GM18870 (cell line): ENCODE measurements at regions not wholly inside any gene's neighbourhood (a gene's known extent, or its start where the extent isn't known, plus 50 kb on each side); places are given as distances from the start of the nearest gene placed in this dataset.
A peak's percentile ranks its signal among the peaks of the same experiment; 100 is the strongest.

Experiments
- ATAC-seq: cut with Tn5 transposase; IDR thresholded peaks from one replicate; pipeline ENCODE4 v1.9.1; 2021; ENCODE audit warnings: moderate library complexity; ENCODE audit not compliant: unreplicated experiment

GRCh38 chr5:115378754-115379153 is 82.3 kb upstream of the CCDC112 start:
- no peak for ATAC-seq

GRCh38 chr5:115377468-115378217 is 81.2 kb upstream of the CCDC112 start:
- ATAC-seq, result peak; percentile 74

- ATAC-seq, result no peak
Observed at GRCh38 chr5:115375893-115376292, 79.4 kb upstream of the CCDC112 start.

- no peak for ATAC-seq
Observed at GRCh38 chr5:115374057-115374775, 77.8 kb upstream of the CCDC112 start.

GRCh38 chr5:115372146-115372545 is 75.7 kb upstream of the CCDC112 start:
- no peak for ATAC-seq

DNA sequence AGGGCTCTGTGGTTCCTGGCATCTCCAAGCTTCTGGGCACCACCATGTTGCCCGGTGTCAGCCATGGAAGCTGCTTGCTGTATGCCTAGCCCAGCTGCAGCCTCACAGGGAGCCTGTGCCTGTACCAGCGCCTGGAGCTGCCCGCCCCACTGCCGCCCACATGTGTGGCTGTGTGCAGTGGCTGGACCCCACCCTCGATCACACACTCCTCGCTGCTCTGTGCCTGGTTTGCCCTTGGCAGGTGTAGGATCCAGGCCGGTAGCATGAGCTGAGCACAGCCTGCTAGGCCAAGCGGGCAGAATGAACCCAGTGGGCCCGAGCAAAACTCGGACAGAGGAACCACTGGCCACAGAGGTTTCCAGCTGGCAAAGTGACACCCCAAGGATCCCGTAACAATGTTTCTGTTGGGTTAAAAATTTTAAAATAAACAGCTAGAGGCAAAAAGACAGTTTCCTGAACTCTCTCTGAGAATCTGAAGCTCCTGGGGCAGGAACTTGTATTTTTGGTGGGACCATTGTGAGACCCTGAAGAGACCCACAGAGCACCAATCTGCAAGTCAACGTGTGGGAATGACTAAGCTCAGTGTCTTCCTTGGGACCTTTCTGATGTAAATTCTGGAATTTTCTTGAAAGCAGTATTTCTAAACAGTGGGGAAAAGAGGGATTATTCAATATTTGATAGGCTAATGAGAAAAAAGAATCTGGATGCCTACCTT is 73.1 kb upstream of the CCDC112 start:
- ATAC-seq, result no peak

DNA sequence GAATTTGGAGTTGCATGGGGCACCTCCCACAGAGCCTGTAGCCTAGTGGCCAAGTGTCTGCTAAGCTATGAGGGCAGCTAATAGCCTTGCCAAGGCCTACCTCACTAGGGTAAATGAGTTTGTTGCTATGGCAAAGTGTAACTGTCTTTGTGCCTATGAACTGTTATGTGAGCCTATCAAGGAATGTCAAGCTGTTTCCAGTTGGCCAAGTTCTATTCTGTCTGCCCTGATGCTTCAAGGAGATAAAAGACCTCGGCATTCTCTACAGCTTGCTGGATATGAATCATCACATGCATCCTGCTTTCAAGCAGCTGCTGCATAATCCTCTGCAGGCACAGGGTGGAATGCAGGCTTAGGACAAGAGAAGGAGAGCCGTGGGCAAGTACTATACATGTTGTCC is 69.8 kb upstream of the CCDC112 start:
- no peak for ATAC-seq

DNA sequence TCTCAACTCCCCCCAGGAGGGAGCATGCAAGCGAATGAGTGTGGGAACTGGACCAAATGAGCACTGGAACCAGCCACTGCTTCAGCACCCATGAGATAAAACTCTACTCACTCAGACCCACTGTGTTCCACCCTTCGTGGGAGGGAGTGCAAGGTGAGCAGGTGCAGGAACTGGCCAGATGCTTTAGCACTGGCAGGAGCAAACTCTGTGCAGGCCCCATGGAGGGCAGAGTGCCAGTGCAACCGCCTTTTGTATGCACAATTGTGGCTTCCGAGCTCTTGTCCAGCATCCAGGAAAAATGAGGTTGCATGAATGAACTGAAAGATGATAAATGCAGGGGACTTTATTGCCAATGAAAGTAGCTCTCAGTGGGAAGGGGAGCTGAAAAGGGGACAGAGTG is 67.4 kb upstream of the CCDC112 start:
- ATAC-seq, result no peak

DNA sequence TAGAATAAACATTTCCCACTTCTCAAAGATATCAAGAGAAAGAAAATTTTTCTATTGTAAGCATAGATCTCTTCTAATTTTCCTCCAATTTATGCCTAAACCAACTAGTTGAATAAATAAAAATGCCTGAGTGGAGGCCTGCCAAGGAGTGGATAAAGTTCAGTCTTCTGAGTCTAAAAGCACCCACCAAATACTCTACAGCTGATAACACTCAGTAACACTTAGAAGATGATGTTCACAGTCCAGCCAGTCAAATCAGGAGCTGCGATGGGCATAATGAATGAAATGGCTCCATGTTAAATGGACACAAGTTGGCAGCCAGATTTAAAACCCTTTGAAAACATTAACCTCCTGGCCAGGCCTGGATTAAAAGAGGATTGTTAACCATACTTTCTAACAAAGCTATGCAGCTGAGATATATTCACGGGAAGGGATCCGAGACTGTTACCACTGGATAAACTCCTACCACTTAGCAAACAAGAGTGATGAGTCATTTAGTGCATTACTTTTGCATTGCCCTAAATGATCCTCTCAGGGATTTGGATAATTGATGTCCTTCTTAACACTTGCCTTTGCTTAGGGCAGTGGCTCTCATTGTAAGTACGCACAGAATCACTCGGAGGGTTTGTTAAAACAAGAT is 63.7 kb upstream of the CCDC112 start:
- ATAC-seq, result no peak

DNA sequence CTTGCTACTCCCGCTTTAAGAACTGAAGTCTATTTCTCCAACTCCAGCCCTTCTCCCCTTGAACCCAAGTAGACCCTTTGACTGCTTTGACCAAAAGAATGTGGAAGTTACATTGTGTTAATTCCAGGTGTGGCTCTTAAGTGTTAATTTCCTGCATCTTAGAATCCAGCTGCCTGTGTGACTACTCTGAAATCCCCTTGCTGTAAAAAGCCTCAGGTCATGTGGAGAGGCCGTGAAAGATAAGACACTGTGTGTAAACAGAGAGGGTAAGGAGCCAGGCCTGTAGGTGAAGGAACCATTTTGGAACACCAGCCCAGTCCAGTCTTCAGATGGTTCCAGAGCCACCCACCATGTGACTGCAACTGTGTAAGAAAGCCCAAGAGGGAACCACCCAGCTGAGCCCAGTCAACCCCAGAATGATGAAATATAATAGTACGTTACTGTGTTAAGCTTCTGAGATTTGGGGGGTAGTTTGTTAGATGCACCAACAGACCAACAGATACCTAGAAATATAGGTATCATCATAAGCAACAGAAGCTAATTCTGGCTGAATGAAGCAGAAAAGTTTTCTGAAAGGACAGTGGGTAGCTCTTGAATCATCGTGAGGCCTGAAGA is 59.4 kb upstream of the CCDC112 start:
- ATAC-seq, result no peak

DNA sequence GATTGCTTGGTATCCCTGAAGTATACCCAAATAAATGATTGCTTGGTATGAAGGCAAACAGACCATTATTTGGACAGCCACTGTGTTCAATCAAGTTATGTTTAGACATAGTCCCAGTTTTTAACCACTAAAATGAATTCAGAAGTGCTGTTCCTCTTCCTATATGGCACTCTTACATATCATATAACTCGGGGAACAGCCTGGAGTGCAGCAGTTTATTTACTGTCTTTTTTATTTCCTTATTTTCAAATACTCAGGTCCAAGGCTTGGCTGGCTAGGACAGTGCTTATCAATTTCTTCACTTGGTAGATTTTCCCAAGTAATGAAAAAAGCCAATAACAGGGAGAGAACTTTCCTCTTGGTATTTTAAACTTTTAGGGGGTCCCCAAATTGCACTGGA is 58.6 kb upstream of the CCDC112 start:
- ATAC-seq, result no peak

DNA sequence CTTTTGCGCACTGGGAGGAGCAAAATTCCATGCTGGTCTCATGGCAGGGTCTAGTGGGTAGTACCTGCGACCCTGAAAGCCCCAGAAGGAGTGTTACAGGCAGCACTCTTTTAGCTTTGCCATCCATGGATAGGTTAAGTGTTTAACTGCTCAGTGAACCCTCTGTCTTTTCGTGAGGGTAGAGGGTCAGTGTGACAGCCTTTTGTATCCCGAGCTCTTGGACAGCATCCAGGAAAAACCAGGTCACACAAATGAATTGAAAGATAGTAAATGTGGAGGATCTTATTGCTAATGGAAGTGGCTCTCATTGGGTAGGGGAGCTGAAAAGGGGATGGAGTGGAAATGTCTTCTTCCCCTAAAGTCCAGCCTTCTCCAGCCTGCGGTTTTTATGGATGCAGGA is 57.8 kb upstream of the CCDC112 start:
- no peak for ATAC-seq

DNA sequence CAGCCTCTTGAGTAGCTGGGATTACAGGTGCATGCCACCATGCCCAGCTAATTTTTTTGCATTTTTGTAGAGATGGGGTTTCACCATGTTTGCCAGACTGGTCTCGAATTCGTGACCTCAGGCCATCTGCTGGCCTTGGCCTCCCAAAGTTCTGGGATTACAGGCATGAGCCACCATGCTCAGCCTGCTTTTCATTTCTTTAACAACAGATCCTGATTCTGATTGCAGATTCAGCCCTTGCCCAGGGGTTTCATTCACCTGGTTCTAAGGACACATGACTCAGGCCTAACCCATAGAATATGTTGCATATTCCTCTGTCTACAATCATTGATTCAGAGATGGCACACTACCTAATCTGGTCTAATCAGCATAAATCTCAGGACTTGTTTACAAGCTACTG is 56.1 kb upstream of the CCDC112 start:
- no peak for ATAC-seq

DNA sequence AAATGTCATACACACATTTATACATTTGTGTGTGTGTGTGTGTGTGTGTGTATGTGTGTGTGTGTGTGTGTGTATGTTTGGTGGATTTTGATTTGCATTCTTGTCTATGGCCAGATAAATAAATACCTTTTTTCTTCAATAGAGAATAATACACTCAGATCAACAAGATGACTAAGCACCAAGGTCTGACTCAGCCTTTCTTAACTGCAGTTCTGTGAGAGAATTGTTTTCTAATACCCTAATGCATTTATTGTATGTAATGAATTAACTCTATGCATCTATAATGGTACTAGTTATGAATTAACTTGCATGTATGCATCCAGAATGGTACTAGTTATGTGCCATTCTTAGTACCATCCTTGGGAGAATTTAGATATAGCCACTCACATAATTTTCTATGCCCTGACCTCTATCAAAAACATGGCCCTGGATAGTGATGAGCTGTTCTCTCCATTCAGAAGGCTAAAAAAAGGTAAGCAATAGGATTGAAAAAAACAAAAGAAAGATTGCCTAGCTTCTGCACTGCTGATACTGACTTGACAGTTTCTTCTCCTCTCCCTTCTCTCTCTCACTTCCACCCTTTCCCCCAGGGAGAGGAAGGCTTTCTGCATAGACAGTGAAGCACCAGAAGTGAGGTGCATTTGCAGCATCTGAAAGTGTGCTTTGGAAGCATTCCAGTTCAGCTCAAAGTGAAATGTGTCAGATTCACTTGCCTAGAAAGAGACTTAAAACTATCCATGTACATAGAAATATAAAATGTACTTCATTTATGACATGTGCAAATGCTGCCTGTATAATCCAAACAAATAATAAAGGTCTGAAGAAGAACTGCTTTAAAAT is 55.1 kb upstream of the CCDC112 start:
- no peak for ATAC-seq

DNA sequence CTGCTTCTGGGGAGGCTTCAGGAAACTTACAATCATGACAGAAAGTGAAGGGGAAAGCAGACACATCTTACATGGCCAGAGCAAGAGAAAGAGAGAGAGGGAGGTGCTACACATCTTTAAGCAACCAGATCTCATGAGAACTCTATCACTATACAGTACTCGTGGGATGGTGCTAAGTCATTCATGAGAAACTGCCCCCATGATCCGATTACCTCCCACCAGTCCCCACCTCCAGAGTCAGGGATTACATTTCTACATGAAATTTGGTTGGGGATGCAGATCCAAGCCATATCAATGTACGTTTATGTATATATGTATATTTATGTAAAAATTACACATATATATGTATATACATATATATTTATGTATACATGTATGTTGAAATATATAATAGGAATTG is 54.4 kb upstream of the CCDC112 start:
- no peak for ATAC-seq

DNA sequence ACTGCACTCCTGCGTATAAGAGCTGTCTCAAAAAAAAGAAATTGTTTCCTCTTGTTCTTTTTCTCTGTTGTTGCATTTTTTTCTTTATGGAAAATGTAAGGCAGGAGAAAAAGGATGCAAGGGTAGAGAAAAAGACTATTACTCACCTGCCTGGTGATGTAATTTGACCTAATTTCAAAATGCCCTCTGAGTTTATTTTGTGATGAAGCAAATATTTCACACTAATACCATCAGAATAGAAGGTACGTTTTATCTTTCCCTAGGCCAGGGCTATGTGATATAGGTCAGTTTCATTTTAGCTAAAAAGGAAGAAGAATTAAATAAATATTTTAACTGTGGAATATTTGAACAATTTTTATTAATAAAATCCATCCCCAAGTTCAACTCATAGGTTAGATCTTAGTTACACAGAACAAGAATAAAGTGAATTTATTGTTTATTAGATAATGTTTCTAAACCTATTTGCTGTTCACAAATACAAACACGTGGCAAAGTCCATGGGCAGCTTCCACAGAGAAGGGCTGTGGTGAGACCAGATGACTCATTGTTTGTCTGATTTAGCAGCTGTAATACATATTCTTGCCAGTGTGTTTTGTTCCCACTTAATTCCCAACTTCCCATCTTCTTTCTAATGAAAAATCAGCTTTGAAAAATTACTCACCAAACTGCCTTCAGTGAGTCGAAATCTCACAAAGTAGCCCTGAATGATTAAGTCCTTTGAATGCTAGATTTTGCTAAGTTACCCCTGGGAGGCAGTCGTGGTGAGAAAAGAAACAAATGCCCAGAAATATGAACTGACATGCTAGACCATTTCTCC is 52.8 kb upstream of the CCDC112 start:
- ATAC-seq, result no peak

DNA sequence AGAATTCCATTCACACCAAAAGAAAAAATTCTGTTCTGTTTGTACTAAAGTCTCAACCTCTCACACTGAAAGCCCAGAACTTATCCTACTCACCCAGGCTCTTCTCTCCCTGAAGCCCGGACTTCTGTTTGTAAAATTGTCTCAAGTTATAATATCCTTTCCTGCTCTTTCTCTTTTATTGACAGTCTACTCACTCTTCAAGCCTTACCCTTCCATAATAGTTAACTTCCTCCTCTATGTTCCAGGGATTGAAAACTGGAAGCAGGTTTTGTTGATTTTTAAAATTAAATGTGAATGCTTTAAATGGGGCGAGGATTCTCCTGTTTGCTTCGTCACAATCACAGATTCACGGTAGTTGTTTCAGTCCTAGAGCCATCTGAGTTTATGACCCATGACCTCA is 51.7 kb upstream of the CCDC112 start:
- ATAC-seq, result no peak
